Stimulated activated CD4-positive, alpha-beta T cell treated with anti-CD3 and anti-CD28 coated beads, Interleukin-2, amount 100 ng/mL, for 24 hours (primary cell): ENCODE measurements at regions not wholly inside any gene's neighbourhood (a gene's known extent, or its start where the extent isn't known, plus 50 kb on each side); places are given as distances from the start of the nearest gene placed in this dataset.
A peak's percentile ranks its signal among the peaks of the same experiment; 100 is the strongest.

Source experiments
- DNase-seq, 2 donors: peaks; one replicate each; pipeline ENCODE4 v3.0.0-alpha.2; 2020

DNA sequence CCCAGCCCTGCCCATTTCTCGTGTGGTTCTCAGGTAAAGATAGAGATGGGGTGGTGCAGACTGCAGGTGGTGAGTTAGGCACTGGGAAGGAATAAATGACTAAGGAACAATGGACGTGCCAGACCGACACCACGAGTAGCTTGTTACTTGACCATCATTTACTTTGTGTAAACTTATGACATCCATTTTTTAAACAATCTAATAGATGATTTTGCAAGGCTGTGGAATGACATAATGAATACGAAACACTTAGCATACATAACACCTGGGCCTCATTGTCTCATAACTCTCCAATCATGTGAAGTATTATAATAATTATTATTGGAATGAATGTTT is 137.3 kb upstream of the CPEB2 start:
- no peak for DNase-seq

DNA sequence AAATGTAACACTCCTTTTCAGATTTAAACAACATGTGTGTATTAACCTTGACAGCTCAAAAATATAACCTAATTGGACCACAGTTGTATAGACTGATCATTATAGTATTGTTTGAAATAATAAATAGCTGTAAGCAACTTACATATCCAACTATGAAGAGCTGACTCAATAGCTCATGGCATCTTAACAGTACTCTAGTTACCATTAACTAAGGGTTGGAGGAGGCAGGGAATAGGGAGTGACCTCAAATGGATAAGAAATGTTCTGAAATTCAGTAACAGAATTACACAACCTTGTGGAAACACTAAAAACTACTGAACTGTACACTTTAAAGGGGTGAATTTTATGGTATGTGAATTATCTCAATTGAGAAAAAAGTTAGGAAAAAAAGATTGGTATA is 136.5 kb upstream of the CPEB2 start:
- DNase-seq, result no peak

DNA sequence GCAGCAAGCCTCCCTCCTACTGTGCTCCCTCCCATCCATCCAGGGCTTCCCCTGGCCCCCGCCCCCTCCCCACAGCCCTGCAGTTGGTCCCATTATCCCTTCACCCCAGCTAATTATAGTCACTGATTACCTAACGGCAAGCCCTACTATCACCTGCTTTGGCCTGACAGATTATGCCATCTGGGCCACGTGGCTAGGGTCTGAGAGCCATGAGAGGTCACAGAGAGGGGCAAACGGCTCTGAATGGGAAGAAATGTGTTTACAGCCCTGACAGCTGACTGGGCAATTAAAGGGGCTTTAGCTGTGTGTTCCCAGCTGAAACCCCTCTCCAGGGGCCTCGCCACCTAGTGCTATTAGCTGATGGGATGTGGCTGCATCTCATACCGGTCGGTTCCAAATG is 134.4 kb upstream of the CPEB2 start:
- DNase-seq, result no peak

DNA sequence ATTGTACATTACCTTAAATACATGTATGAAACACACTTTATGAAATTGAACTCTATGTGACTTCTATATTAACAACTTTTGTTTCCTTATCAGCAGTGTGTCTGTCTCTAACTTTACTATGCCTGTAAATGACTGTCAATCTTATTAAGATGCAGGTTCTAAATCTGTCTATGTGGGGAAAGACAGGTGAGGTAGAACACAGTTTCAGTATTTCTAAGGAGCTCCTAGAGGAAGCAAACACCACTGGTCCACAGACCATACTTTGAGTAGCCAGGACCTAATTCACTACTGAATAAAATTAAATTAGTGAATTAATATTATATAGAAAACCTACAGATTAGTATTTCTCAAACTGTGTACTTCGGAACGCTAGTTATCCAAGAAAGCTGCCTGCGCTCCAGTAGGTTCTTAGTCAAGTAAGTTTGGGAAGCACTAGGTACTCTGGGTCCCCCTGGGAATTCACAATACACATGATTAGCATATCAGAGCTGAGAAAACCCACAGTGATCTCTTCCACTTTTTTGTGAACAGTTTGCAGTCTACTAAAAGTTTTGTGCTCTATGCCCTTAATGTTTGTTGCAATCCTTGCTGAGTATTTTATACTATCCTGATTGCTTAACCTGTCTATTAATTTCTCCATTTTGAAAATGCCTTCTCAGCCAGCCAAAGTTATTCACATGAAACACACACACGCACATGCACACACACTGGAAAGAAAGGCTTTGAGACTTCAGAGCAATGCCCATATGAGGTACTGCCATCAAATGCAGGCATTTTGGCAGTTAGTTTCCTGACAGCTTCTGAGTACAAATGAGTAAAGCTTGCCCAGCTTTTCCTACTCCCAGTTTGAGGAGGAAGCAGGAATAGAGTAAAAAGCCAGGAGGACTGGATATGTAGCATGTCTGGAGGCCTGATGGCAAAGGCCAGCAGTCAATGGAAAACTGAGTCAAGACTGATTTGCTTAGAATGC is 133.6 kb upstream of the CPEB2 start:
- DNase-seq, result no peak

DNA sequence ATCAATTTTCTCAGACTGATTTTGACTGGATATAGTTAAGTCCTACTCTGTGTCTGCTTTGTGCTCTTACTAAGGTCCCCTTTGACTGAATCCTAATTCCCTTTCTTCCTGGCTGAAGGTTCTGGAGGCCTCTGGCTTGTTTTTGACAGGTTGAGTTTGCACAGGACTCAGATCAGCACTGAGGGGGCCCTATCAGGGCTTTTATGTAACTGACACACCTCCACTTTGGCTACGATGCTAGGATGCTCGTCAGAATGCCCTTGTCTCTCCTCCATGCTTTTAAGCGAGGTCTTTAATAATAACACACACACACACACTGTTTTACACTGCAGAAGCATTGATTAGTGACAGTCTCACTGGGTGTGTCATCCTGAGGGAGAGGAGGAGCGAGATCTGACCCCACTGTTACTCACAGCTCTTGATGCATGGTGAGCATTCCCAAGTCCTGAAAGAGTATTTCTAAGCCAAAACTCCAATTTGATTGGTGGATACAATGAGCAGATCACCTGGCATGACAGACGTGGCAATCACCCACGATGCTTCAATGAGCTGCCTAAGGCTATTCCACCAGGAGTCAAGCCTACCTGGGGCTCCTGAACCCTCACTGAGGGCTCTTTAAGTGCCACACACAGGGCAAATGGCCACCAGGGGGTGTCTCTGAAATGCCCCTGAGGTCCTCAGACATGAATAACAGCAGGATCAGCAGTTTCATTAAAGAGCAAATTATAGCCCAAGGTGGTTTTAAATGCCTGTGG is 130.4 kb upstream of the CPEB2 start:
- peak; percentile 35 to 39 for DNase-seq

DNA sequence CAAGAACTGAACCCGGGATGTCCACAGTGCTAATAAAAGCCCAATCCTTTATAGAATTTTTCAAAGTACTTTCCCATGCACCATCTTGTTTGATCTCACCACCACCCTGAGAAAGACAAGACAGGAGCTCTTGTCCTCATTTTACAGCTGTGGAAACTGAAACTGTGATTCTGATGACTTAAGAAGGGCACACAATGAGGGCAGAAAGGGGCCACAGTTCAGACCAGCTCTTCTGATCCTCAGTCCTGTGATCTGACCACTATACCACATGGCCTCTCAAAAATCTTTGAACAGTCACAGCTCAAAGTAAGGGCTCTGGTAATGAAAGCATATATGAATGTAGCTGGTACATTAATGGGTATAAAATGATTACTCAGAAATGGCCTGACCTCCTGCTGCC is 127.3 kb upstream of the CPEB2 start:
- no peak for DNase-seq

DNA sequence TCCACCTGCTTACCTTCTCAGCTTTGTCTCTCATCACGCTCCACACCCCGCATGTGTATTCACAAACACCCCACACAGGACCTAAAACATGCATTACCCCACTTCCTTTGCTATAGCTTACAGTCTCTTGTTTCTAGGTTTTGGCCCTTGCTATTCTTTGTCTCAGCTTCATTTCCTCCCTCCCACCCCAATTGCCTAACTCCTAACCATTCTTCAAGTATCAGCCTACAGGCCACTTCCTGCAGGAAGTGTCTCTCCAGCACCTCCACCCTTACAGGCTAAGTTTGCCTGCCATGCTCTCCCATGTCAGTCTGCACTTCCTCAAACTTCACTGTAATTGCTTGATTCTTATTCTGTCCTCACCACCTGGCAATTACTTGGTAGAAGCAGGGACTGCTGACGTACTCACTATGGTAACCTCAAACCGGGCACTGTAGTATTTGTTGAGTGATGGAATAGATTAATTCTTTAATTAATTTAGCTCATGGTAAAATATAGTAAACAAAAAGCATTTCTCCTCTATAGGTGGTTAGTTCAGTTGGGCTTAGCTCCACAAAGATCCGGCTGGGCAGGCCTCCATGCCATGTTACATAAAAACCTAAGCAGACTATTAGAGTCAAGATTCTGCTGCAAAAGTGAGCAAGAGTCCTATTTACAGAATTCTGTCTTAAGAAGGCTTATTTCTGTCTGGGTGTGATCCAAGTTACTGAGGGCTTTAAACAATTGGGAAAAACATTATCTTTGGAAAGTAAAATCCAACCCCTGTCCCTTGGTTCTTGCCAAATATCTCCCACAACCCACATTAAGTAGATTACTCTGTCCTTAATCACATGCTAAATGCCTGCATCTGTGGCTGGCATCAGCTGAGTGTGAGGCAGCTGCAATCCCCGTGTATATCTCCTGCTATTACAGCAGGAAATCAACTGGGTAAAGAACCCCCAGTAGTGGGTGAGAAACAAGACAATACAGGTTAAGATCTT is 124.7 kb upstream of the CPEB2 start:
- DNase-seq, result no peak

DNA sequence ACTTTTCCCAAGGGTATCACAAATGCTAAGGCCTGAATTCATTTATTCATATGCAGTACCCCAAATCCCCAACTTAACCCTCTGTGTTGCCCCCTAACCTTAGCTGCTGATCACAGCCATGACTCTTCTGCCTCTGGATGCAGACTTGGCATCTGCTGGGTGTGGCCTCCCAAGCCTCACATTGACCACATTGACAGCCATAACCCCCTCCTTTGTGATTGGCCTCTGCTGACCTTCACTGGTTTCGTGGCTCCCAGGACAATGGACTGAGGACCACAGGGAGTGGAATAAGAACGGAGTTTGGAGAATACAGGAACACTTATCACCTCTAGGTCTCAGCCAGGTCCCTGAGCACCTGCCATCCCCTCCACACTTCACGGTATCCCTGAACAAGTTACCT is 123.6 kb upstream of the CPEB2 start:
- no peak for DNase-seq

DNA sequence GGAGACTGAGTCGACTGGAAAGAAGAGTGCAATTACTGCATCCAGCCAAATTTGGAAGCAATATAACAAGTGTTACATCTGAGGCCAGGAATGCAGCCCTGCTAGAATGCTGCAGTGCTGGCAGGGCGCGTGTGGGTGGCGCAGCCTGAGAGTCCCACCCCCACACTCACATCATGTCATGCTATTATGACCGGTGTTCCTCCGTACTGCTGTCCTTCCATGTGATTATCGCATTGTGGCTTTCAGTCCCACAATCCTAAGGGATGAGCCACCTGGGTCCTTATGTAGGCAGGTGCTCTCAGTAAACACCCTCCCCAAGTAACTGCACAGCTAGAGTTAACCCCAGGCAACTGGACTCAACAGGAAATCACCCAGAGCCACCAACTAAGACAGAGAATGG is 122.6 kb upstream of the CPEB2 start:
- no peak for DNase-seq

DNA sequence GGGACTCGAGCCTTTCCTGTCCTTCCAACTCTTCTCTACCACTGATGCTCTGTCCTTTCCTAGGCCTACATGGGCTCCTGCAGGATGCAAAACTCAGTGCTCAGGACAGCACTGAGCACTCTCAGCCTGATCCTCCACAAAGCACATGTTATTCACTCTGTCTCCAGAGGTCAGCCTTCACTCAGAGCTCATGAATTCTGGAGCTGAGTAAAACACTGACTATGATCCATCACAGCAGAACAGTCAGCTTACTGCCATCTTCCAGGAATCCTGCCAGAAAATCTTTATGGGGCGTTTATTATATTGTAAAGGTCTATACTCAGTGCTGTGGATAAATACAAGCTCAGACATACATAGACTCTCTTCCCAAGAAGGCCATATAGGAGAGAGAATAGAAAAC is 121.5 kb upstream of the CPEB2 start:
- no peak for DNase-seq

DNA sequence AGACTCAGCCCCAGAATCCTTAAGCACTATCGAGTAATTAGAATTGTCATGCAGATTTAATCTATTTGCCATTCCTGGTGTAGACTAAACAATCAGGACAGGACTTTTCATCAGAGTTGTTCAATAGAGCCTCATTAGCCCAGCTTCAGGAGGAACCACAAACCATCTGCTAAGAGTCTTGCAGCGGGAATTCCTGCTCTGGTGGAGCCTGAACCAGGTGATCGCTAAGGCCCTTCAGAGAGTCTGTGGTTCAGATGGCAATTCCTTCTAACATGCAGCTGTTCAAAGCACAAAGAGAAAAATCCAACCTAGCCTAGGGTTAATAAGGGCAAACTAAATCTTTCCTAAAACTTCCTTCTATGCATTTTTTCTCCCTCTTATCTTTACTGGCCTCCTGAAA is 119.1 kb upstream of the CPEB2 start:
- no peak for DNase-seq

DNA sequence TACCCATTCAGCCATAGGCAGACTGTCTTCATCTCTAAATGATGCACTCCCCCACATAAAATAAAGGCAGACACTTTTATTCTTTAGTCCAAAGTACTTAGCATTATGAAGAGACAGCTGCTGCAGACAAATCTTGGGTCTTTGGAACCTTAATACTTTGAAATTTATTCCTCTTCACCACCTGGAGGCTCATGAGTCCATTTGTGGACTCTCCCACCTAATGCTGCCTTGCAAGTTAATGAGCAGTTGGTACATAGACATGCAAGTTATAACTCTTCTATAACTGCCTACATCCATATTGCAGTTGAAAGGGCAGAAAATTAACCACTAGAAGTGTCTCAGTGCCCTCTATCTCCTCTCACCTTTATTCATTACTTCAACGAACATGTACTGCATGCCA is 118.6 kb upstream of the CPEB2 start:
- DNase-seq, result no peak

DNA sequence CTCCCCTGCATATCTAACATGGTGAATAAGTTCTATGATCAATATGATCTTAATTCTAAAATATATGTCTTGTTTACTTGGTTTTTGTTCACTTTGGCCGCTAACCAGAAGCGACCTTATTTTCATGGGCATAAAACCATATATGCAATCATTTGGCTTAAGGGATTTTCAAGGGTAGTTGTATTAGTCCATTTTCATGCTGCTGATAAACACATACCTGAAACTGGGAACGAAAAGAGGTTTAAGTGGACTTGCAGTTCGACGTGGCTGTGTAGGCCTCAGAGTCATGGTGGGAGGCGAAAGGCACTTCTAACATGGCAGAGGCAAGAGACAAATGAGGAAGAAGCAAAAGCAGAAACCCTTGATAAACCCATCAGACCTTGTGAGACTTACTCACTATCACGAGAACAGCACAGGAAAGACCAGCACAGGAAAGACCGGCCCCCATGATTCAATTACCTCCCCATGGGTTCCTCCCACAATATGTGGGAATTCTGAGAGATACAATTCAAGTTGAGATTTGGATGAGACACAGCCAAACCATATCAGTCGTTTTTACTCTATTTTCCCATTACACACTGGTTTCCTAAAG is 114.3 kb upstream of the CPEB2 start:
- DNase-seq, result no peak

DNA sequence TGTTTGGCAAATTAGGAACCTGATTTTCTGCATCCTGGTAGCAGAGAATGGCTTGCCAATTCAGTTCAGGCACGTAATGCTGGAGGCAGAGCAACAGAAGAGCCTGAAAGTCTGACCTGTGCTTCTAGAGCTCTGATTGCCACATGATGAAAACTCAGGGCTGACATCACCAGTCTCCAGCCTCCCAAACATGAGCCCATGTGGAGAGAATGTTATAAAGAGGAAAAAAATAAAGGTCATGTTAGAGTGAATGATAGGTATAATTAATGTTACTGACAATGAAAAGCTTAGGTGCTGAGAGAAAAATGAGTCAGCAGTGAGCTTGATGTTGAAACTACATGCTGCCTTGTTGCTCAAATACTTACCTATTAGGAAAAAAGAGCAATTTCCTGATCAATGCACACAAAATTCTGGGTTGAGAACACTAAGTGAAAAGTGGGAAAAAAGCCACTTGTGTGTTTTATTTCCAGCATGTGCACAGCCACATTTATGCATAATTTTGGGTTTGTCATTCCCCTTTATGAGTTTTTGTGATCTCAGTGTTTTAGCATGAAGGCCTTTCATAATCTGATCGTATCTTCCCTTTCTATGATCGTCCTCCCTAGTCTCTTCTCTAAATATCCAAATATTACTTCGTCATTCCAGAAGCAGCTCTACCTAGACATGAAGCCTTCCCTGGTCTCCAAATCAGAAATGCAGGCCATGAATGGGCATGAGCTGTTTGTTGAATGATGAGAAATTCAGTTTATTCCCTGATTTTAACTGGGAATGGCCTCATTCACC is 113.3 kb upstream of the CPEB2 start:
- no peak for DNase-seq

DNA sequence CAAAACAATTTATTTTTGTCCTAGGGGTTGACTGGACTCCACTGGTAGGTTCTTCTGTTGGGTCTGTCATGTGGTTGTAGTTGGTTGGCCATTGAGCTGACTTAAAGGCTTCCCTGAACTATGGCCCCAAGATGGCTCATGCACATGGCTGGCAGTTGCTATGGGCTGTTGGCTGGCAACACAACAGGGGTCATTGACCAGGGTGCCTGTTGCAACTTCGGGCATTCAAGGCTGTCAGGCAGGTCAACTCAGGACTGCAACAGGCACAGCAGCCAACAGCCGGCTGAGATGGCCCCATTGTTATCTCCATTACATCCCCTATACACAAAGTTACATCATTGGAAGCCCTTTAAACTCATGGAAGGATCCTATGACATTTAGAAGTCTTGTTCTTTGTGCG is 109.7 kb upstream of the CPEB2 start:
- DNase-seq, result no peak

DNA sequence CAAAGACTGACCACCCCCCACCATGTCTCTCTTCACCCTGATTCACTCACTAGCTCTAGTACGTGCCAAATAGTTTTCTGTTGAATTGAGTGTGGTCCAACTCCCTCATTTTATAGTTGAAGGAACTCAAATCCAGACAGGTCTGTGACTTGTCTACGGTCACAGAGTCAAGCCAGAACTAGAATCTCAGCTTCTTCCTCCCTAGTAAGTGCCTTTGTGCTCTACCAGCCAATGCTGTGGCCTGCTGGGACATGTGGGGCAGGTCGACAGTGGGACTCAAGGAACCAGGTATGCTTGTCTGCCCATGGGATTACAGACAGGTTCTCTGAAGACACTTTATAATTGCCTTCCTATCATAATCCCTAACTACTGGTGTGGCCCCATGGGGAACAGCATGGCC is 108.6 kb upstream of the CPEB2 start:
- no peak for DNase-seq

DNA sequence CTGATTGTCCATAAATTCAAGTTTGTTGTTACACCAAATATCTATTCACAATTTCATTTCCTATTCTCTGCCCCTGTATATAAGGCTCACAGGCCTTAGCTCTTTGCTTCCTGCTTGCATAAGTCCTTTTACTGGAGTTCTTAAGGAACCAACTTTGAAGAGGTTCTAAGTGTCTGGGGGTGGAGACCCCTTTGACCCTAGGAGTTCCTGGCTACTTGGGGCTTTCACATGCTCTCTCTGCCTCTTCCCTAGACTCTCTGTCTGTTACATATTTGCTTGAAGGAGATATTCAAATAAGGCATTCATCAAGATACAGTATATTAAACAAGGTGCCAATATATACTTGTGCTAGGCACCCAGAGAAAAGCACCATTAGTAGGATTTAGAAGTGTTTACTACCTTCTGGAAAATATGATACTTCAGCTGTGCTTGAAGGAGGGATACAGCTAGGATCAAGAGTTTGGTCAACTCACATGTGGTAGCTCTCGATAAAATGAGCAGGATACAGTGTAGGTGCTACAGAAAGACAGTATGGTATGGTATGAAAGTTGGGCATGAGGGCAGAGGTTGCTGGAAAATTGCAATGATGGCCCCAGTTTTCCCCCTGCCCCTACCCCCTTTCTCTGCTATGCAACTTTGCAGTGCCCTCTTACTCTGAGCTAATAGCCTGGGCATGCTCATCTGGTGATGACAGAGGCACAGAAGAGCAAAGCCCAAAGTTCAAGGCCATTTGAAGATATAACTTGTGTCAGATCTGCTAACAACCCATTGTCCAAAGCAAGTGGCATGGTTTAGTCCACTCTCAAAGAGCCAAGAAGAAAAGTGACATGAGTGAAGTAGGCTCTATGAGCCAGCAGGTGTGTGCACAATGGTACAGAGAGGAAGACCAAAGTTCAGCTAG is 107.6 kb upstream of the CPEB2 start:
- DNase-seq, result no peak

DNA sequence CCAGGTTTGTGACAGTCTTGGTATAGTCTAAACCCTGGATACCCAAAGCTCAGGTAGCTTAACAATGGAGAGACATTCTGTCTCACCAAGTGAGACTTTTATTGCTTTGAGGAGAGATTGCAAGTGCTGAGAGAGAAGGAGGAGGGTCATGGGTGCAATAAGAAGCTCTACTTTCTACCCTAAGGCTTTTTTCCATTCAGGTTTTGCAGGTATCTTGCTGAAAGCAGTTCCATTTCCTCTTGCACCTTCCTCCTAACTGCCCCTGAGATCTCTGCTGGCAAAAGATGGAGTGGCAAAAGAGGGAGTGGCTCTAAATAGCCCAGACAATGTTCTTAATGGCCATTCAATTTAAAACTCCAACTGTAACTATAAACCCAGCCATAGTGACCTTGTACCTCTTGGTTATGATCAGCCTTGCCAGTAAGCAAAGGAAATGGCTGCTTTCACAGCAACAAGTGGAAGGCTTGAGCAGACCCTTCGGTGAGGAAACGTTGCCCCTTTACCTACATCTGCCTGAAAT is 105.6 kb upstream of the CPEB2 start:
- DNase-seq, result no peak

DNA sequence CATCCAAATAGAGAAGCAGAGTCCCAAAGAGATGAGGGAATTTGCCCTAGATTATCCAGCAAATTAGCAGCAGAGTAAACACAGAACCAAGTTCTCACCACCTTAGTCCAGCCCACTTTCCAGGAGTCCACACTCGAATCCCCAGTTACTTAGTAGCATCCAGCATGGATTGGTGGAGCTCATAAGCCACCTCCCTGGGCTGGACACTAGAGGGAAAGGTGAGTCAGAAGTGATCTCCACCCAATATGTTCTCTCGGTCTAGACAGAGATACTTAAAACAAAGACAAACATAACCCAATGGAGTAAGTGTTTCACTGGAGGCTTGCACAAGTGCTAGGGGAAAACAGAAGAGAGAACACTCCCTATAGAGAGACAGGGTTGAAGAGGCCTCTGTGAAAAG is 105.1 kb upstream of the CPEB2 start:
- DNase-seq, result no peak

DNA sequence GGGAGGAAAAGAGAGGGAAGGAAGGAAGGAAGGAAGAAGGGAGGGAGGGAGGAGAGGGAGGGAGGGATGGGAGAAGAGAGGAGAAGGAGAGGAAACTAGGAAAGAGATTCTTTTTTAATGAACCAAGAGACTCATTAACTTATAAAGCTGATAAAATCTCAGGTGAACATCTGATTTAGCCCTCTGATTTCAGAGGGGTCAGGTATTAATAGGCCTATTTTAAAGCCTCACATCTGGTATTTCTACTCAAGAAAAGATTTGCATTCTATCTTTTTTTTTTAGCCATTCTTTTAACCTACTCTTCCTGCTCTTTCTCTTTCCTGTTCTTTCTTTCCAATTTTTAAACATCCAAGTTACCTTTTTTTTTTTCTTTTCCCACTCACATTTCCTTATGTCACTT is 103.3 kb upstream of the CPEB2 start:
- DNase-seq, result no peak

DNA sequence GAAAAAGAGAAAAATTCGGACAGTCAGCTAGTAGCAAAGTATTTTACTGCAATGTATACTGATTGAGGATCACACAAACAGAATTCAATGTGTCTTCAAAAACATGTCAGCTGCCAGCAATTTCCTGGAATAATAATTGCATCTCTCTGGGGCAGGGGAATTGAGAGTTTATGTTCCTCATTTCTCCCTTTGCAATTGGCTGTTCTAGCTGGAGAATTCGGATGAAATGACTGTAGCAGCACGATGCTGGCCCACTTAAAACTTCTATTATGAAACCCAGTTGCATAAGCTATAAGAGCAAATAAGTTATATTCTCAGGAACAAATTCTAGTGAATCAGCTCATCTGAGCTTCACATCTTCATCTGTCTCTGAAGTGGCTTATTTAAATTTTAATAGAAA is 99.9 kb upstream of the CPEB2 start:
- DNase-seq, result no peak
